HepG2 (cell line): ENCODE measurements at regions not wholly inside any gene's neighbourhood (a gene's known extent, or its start where the extent isn't known, plus 50 kb on each side); places are given as distances from the start of the nearest gene placed in this dataset.

Source experiments
- ATAC-seq: fragments of 200-7000 bp; cut with Tn5 transposase; 3 replicates; pipeline ENCODE4 v1.9.1; 2020; ENCODE audit warnings: mild to moderate bottlenecking, moderate library complexity
- BruUV-seq: library from RNA; stranded (reverse); fragments of 400-500 nt; replicated peaks from 2 replicates; lab custom pipeline; 2021; lab: Mats Ljungman, UMichigan
- CTCF ChIA-PET: fragments of 300-600 bp; formaldehyde crosslinking; extraction: SDS; loops from one replicate; lab custom pipeline; 2021; ENCODE audit warnings: low total read pairs, inconsistent platforms, low intra/inter-chr PET ratio; lab: Yijun Ruan, JAX
- POLR2A ChIA-PET: fragments of 350-600 bp; sonication (Branson Sonifier 250); formaldehyde crosslinking; loops from one replicate; lab custom pipeline; 2020; ENCODE audit warnings: antibody characterized with exemption, inconsistent platforms; lab: Yijun Ruan, JAX
- DNase-seq: peaks from one replicate; pipeline ENCODE4 v3.0.0-alpha.2; 2015; ENCODE audit warnings: low spot score
- FAIRE-seq: peaks from 3 replicates; lab custom pipeline; 2011; peaks lifted over from hg19 to GRCh38; lab: Jason Lieb, UNC
- H2AFZ ChIP-seq: one replicate; pipeline ENCODE4 v1.6.1; 2011; ENCODE audit warnings: low read length, inconsistent platforms
- H3K27ac ChIP-seq: fragments of 300-600 bp; 3 replicates; pipeline ENCODE4 v1.8.0; 2011; ENCODE audit warnings: mixed run types, mild to moderate bottlenecking, mixed read lengths, low read length, inconsistent platforms; ENCODE audit not compliant: insufficient read depth; ENCODE audit errors: extremely low read length
- H3K27me3 ChIP-seq, 2 experiments: fragments of 200-600 bp in 1 of 2; 2 replicates in 1 of 2; 3 replicates in 1 of 2; pipeline versions ENCODE4 v1.6.0 to v1.8.0; 2011; ENCODE audit warnings: low read length in 2 of 2, mild to moderate bottlenecking in 2 of 2, moderate library complexity in 2 of 2, inconsistent platforms in 1 of 2; ENCODE audit not compliant: insufficient read depth in 2 of 2, control insufficient read depth in 1 of 2
- H3K36me3 ChIP-seq, 2 experiments: fragments of 200-600 bp in 1 of 2; replicated peaks in 1 of 2; 2 replicates in 1 of 2; 3 replicates in 1 of 2; pipeline versions ENCODE4 v1.5.1 to v1.8.0; 2011; ENCODE audit warnings: low read length in 2 of 2, inconsistent platforms in 1 of 2; ENCODE audit not compliant: insufficient read depth in 2 of 2, control insufficient read depth in 1 of 2
- H3K4me1 ChIP-seq: 2 replicates; pipeline ENCODE4 v1.5.1; 2012; ENCODE audit warnings: low read length, inconsistent platforms; ENCODE audit not compliant: insufficient read depth
- H3K4me2 ChIP-seq: 2 replicates; pipeline ENCODE4 v1.6.0; 2011; ENCODE audit warnings: low read depth, low read length, inconsistent platforms
- H3K4me3 ChIP-seq, 3 experiments: fragments of 200-600 bp in 1 of 3; sonication (generic), shearing (Covaris generic) in 1 of 3; replicated peaks in 1 of 3; 2 replicates each; pipeline ENCODE4 v1.5.1; 2011 to 2016; ENCODE audit warnings: low read length in 3 of 3, inconsistent platforms in 2 of 3, low read depth in 2 of 3, mild to moderate bottlenecking in 2 of 3, control low read depth in 1 of 3, mixed read lengths in 1 of 3; ENCODE audit not compliant: insufficient read depth in 1 of 3
- H3K79me2 ChIP-seq: one replicate; pipeline ENCODE4 v1.6.1; 2011; ENCODE audit warnings: low read length, inconsistent platforms; ENCODE audit not compliant: insufficient read depth
- H3K9ac ChIP-seq: 2 replicates; pipeline ENCODE4 v1.6.0; 2011; ENCODE audit warnings: mild to moderate bottlenecking, low read depth, low read length, inconsistent platforms; ENCODE audit not compliant: insufficient read depth
- H3K9me3 ChIP-seq: 2 replicates; pipeline ENCODE4 v1.5.1; 2012; ENCODE audit warnings: mild to moderate bottlenecking, low read length
- H4K20me1 ChIP-seq: 2 replicates; pipeline ENCODE4 v1.6.0; 2011; ENCODE audit warnings: inconsistent platforms, mild to moderate bottlenecking, low read length, moderate library complexity; ENCODE audit not compliant: insufficient read depth
- CHD2 ChIP-seq: IDR thresholded peaks from 2 replicates; pipeline ENCODE4 v1.6.1; 2011; ENCODE audit warnings: low read depth, low read length, improper control_type of control experiment
- TOE1 ChIP-seq: sonication (generic); formaldehyde crosslinking; IDR thresholded peaks from 2 replicates; pipeline ENCODE4 v1.4.0; 2020; ENCODE audit warnings: mild to moderate bottlenecking, missing genetic modification reagents
- ZNF275 ChIP-seq: sonication (generic); formaldehyde crosslinking; IDR thresholded peaks from 2 replicates; pipeline ENCODE4 v1.8.0; 2022; ENCODE audit warnings: missing genetic modification reagents, mild to moderate bottlenecking, inconsistent platforms, borderline replicate concordance
- ZNF776 ChIP-seq: sonication (generic); formaldehyde crosslinking; IDR thresholded peaks from 2 replicates; pipeline ENCODE4 v1.4.0; 2020; ENCODE audit warnings: mild to moderate bottlenecking, missing genetic modification reagents
- ZNF788 ChIP-seq: sonication (generic); formaldehyde crosslinking; IDR thresholded peaks from 2 replicates; pipeline ENCODE4 v1.5.0; 2020; ENCODE audit warnings: mild to moderate bottlenecking, missing genetic modification reagents, borderline replicate concordance
- WGBS: methylation state at CpG from one replicate; pipeline ENCODE4 v1.1.6; 2017; ENCODE audit warnings: low lambda C conversion rate; 5-methylcytosine and 5-hydroxymethylcytosine counted together
- in situ Hi-C: cut with HindIII; loops from 2 replicates; pipeline ENCODE4 v1.10.0; 2017; ENCODE audit warnings: low pct_unique_long_range_greater_than_20kb; ENCODE audit not compliant: extremely low pct_ligation_motif_present
- intact Hi-C: fragments of 100-400 bp; cut with micrococcal nuclease; formaldehyde crosslinking; loops from one replicate; pipeline ENCODE4 v1.10.0; 2022; ENCODE audit not compliant: unreplicated experiment

GRCh38 chr7:68559518-68559917 is 1038.8 kb upstream of the AUTS2 start (continued):
- TF ChIP-seq ZNF275 (CRISPR knock-in tag) = no peak
- no peak for TF ChIP-seq ZNF776

- intact Hi-C loops (no loop called here), in situ Hi-C loops (no loop called here)
- Histone ChIP-seq H4K20me1 (no peaks in the 10 kb centered on the region), H3K27ac (no peak overlapping the region), H3K36me3 (no peaks in the 10 kb centered on the region), H3K4me3 (no peak overlapping the region), H2AFZ (no peak overlapping the region), H3K4me2 (no peak overlapping the region), H3K79me2 (no peaks in the 10 kb centered on the region), H3K4me1 (no peaks in the 10 kb centered on the region), H3K9me3 (peaks cover 36% of the 10 kb centered on the region), H3K9ac (no peak overlapping the region), H3K27me3 (no peaks in the 10 kb centered on the region)
- ChIA-PET CTCF (no interaction called here), POLR2A (no interaction called here)
- no TSS peak for BruUV-seq
- FAIRE-seq (no peak), DNase-seq (no peak), ATAC-seq (no peak)
- TF ChIP-seq CHD2 (no peak), TOE1 (CRISPR knock-in tag) (no peak), ZNF788 (CRISPR knock-in tag) (no peak)
- 3% methylated on average over 6 of the region's 6 CpGs for WGBS
Measured at GRCh38 chr7:68562323-68562899, 1035.9 kb upstream of the AUTS2 start.
